IMR-90 (cell line): ENCODE measurements at regions not wholly inside any gene's neighbourhood (a gene's known extent, or its start where the extent isn't known, plus 50 kb on each side); places are given as distances from the start of the nearest gene placed in this dataset.

Experiments used
- CEBPB ChIP-seq: IDR thresholded peaks from 2 replicates; pipeline ENCODE4 v1.6.1; 2012; ENCODE audit warnings: low read depth, low read length, improper control_type of control experiment
- MAFK ChIP-seq: IDR thresholded peaks from 2 replicates; pipeline ENCODE4 v1.6.1; 2012; ENCODE audit warnings: low read depth, low read length, improper control_type of control experiment
- MAZ ChIP-seq: IDR thresholded peaks from 2 replicates; pipeline ENCODE4 v1.6.1; 2012; ENCODE audit warnings: low read depth, mild to moderate bottlenecking, low read length, improper control_type of control experiment, moderate library complexity, borderline replicate concordance
- POLR2A ChIP-seq: IDR thresholded peaks from 2 replicates; pipeline ENCODE4 v1.6.1; 2012; ENCODE audit warnings: mild to moderate bottlenecking, low read depth, low read length
- RAD21 ChIP-seq: IDR thresholded peaks from 2 replicates; pipeline ENCODE4 v1.6.1; 2012; ENCODE audit warnings: low read length, improper control_type of control experiment
- RCOR1 ChIP-seq: IDR thresholded peaks from 2 replicates; pipeline ENCODE4 v1.6.1; 2012; ENCODE audit warnings: mild to moderate bottlenecking, low read length, improper control_type of control experiment; ENCODE audit not compliant: insufficient replicate concordance
- RFX5 ChIP-seq: IDR thresholded peaks from 2 replicates; pipeline ENCODE4 v1.8.0; 2012; ENCODE audit warnings: low read depth, mild to moderate bottlenecking, low read length, moderate library complexity
- SMC3 ChIP-seq: fragments of 150-350 bp; IDR thresholded peaks from 2 replicates; pipeline ENCODE4 v1.6.1; 2016; ENCODE audit warnings: low read depth, mild to moderate bottlenecking, antibody characterized with exemption, low read length, moderate library complexity
- TF ChIP-seq, protein P1 (sequence below): conservative IDR thresholded peaks from 2 replicates; pipeline ENCODE4 v1.5.1; 2012; ENCODE audit warnings: mild to moderate bottlenecking, low read depth, low read length, improper control_type of control experiment
- TF ChIP-seq, protein P2 (sequence below): fragments of 150-350 bp; IDR thresholded peaks from 2 replicates; pipeline ENCODE4 v1.6.1; 2017; ENCODE audit warnings: mild to moderate bottlenecking, antibody characterized with exemption, low read length, low read depth

DNA sequence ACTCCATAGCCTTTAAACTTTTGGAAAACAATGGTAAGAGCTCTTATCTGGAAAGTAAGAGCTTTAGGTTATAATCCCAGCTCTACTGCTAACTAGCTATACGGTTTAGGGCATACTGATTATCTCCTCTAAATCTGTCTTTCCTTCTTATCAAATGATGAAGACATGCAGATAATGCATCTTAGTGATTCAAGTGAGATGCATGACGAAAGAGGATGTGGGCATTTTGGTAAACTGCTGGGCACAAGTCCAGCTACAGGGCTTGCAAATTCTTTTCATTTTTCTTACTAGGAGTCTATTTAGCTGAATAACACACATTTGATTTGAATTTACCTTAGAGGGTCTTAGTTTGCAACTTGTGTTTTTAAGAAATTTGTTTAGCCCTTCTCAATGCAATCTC is 1604.8 kb upstream of the ZEB2 start:
- TF ChIP-seq, protein P1, sequence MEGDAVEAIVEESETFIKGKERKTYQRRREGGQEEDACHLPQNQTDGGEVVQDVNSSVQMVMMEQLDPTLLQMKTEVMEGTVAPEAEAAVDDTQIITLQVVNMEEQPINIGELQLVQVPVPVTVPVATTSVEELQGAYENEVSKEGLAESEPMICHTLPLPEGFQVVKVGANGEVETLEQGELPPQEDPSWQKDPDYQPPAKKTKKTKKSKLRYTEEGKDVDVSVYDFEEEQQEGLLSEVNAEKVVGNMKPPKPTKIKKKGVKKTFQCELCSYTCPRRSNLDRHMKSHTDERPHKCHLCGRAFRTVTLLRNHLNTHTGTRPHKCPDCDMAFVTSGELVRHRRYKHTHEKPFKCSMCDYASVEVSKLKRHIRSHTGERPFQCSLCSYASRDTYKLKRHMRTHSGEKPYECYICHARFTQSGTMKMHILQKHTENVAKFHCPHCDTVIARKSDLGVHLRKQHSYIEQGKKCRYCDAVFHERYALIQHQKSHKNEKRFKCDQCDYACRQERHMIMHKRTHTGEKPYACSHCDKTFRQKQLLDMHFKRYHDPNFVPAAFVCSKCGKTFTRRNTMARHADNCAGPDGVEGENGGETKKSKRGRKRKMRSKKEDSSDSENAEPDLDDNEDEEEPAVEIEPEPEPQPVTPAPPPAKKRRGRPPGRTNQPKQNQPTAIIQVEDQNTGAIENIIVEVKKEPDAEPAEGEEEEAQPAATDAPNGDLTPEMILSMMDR, result no peak
- TF ChIP-seq CEBPB, result peak; percentile 24; the same call in 1 of the 2 replicates
- TF ChIP-seq RCOR1, result no peak
- TF ChIP-seq SMC3, result no peak
- TF ChIP-seq MAZ, result no peak
- no peak for TF ChIP-seq POLR2A
- TF ChIP-seq, protein P2, sequence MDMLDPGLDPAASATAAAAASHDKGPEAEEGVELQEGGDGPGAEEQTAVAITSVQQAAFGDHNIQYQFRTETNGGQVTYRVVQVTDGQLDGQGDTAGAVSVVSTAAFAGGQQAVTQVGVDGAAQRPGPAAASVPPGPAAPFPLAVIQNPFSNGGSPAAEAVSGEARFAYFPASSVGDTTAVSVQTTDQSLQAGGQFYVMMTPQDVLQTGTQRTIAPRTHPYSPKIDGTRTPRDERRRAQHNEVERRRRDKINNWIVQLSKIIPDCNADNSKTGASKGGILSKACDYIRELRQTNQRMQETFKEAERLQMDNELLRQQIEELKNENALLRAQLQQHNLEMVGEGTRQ, result no peak
- no peak for TF ChIP-seq RFX5
- no peak for TF ChIP-seq RAD21
- TF ChIP-seq MAFK, result no peak
